ENCODE measurements at regions not wholly inside any gene's neighbourhood (a gene's known extent, or its start where the extent isn't known, plus 50 kb on each side); places are given as distances from the start of the nearest gene placed in this dataset.
"Not testable (repeated sequence)": the region's sequence is repeated elsewhere in the genome, so short reads cannot be mapped to it uniquely, and the experiment has no call there.

GRCh38 chr4:12612876-12613275, 871.3 kb downstream of the RAB28 start:
- ATAC-seq (ENCODE audit: poor library complexity) (no peak), DNase-seq (no peak)
- Mint-ChIP-seq H3K9me3 (no peaks in the 10 kb centered on the region), H3K4me3 (no peak overlapping the region), H3K36me3 (ENCODE audit: low read depth) (no peaks in the 10 kb centered on the region), H3K4me1 (ENCODE audit: low read depth) (no peaks in the 10 kb centered on the region), H3K27ac (no peak overlapping the region), H3K27me3 (no peaks in the 10 kb centered on the region)
- CTCF ChIA-PET, result no interaction called here
- Histone ChIP-seq H3K9me3 (ENCODE audit: control insufficient read depth in 1 of 2, insufficient read depth in 1 of 2, low read length in 2 of 2) (peaks cover 0 to 5% of the 10 kb centered on the region in 2 experiments), H3K4me3 (ENCODE audit: low read length) (no peak overlapping the region), H3K4me1 (ENCODE audit: insufficient read depth, low read length) (no peaks in the 10 kb centered on the region), H3K36me3 (ENCODE audit: insufficient read depth, low read length) (no peaks in the 10 kb centered on the region), H3K27ac (ENCODE audit: low read depth in 1 of 2, low read length in 2 of 2) (no peak overlapping the region), H3K27me3 (ENCODE audit: control insufficient read depth in 1 of 2, insufficient read depth in 2 of 2, low read length in 2 of 2) (no peaks in the 10 kb centered on the region)
- intact Hi-C loops (cut with DNase I, micrococcal nuclease), result no loop called here
- POLR2A ChIA-PET, result no interaction called here
- TF ChIP-seq CTCF (IDR thresholded peaks at IDR 0.05), result no peak

GRCh38 chr4:12609212-12609875, 874.8 kb downstream of the RAB28 start:
- H3K36me3 Mint-ChIP-seq (ENCODE audit: low read depth); intact Hi-C loops (cut with DNase I, micrococcal nuclease); H3K4me1 ChIP-seq (ENCODE audit: insufficient read depth, low read length); H3K4me1 Mint-ChIP-seq (ENCODE audit: low read depth); DNase-seq; H3K9me3 ChIP-seq (ENCODE audit: control insufficient read depth in 1 of 2, insufficient read depth in 1 of 2, low read length in 2 of 2); H3K27ac ChIP-seq (ENCODE audit: low read depth in 1 of 2, low read length in 2 of 2); CTCF ChIA-PET; H3K27ac Mint-ChIP-seq; POLR2A ChIA-PET; H3K27me3 ChIP-seq (ENCODE audit: control insufficient read depth in 1 of 2, insufficient read depth in 2 of 2, low read length in 2 of 2); H3K4me3 ChIP-seq (ENCODE audit: low read length); H3K27me3 Mint-ChIP-seq; H3K36me3 ChIP-seq (ENCODE audit: insufficient read depth, low read length); H3K9me3 Mint-ChIP-seq; H3K4me3 Mint-ChIP-seq; ATAC-seq (ENCODE audit: poor library complexity): not testable (repeated sequence)

- Mint-ChIP-seq H3K4me1 (ENCODE audit: low read depth) (no peaks in the 10 kb centered on the region), H3K27me3 (no peaks in the 10 kb centered on the region), H3K4me3 (no peak overlapping the region), H3K36me3 (ENCODE audit: low read depth) (no peaks in the 10 kb centered on the region), H3K9me3 (peaks cover 4% of the 10 kb centered on the region), H3K27ac (no peak overlapping the region)
- Histone ChIP-seq H3K36me3 (ENCODE audit: insufficient read depth, low read length) (no peaks in the 10 kb centered on the region), H3K4me3 (ENCODE audit: low read length) (no peak overlapping the region), H3K27ac (ENCODE audit: low read depth in 1 of 2, low read length in 2 of 2) (no peak overlapping the region), H3K27me3 (ENCODE audit: control insufficient read depth in 1 of 2, insufficient read depth in 2 of 2, low read length in 2 of 2) (no peaks in the 10 kb centered on the region), H3K4me1 (ENCODE audit: insufficient read depth, low read length) (no peaks in the 10 kb centered on the region), H3K9me3 (ENCODE audit: control insufficient read depth in 1 of 2, insufficient read depth in 1 of 2, low read length in 2 of 2) (peaks cover 5 to 8% of the 10 kb centered on the region in 2 experiments)
- DNase-seq (no peak), ATAC-seq (ENCODE audit: poor library complexity) (no peak)
- ChIA-PET POLR2A (no interaction called here), CTCF (no interaction called here)
- TF ChIP-seq CTCF (IDR thresholded peaks at IDR 0.05), result no peak
- intact Hi-C loops (cut with DNase I, micrococcal nuclease), result no loop called here
These were observed 888.2 kb downstream of the RAB28 start for GRCh38 chr4:12595986-12596385.

- H3K9me3 ChIP-seq (ENCODE audit: control insufficient read depth in 1 of 2, insufficient read depth in 1 of 2, low read length in 2 of 2), result peaks cover 5 to 8% of the 10 kb centered on the region in 2 experiments
- no peaks in the 10 kb centered on the region for H3K36me3 ChIP-seq (ENCODE audit: insufficient read depth, low read length)
- no peaks in the 10 kb centered on the region for H3K4me1 Mint-ChIP-seq (ENCODE audit: low read depth)
- DNase-seq, result no peak
- no peaks in the 10 kb centered on the region for H3K4me1 ChIP-seq (ENCODE audit: insufficient read depth, low read length)
- no peak overlapping the region for H3K27ac Mint-ChIP-seq
- no peak for ATAC-seq (ENCODE audit: poor library complexity)
- no peak overlapping the region for H3K27ac ChIP-seq (ENCODE audit: low read depth in 1 of 2, low read length in 2 of 2)
- CTCF ChIA-PET, result no interaction called here
- H3K27me3 Mint-ChIP-seq, result no peaks in the 10 kb centered on the region
- no peaks in the 10 kb centered on the region for H3K36me3 Mint-ChIP-seq (ENCODE audit: low read depth)
- intact Hi-C loops (cut with DNase I, micrococcal nuclease), result no loop called here
- H3K9me3 Mint-ChIP-seq, result peaks cover 4% of the 10 kb centered on the region
- no peak for TF ChIP-seq CTCF (IDR thresholded peaks at IDR 0.05)
- POLR2A ChIA-PET, result no interaction called here
- no peak overlapping the region for H3K4me3 ChIP-seq (ENCODE audit: low read length)
- H3K4me3 Mint-ChIP-seq, result no peak overlapping the region
- no peaks in the 10 kb centered on the region for H3K27me3 ChIP-seq (ENCODE audit: control insufficient read depth in 1 of 2, insufficient read depth in 2 of 2, low read length in 2 of 2)
These were observed 888.7 kb downstream of the RAB28 start for GRCh38 chr4:12595489-12595888.
